HS-5 (cell line): ENCODE measurements at regions not wholly inside any gene's neighbourhood (a gene's known extent, or its start where the extent isn't known, plus 50 kb on each side); places are given as distances from the start of the nearest gene placed in this dataset.
"Not testable (repeated sequence)": the region's sequence is repeated elsewhere in the genome, so short reads cannot be mapped to it uniquely, and the experiment has no call there.

Source experiments
- DNase-seq: peaks from one replicate; pipeline ENCODE4 v3.0.0-alpha.2; 2012; ENCODE audit warnings: low read depth

GRCh38 chr2:66174491-66174890, 260.4 kb upstream of the MEIS1 start:
- no peak for DNase-seq

DNA sequence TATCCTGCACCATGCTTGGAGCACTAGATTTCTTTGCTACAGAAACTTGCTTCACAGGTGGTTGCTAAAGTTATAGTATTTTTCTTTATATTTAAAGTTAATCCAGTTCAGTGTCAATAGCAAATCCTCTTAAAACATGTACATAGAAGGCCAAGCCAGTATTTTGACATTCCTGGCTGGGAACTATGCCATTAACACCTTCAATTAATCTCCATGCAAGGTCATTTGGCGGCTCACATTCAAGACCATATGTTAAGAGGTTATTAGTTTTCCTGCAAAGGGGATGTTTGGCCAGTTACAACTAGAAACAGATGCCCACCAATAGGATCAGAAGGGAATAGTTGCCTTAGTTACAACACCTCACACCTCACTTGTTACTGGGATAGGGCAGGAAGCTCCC, 261.3 kb upstream of the MEIS1 start:
- DNase-seq, result no peak

DNA sequence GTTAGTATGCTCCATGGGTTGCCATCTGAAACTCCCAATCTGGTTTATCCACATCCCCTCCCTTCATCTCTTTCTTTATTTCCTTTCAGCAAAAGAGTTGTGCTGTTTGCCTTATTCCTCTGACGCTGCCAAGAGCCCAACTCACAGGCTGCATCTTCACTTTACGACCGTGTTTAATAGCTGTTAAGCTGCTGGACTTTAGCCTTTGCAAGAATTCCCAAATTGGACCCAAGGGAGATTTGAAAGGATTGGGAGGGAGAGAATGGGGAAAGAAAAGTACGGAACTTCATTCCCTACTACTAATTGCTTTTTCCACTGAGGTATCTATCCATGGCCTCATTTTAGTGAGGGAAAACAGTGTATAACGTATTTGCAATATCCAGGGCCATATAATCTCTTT, 263.4 kb upstream of the MEIS1 start:
- no peak for DNase-seq

GRCh38 chr2:66170744-66171330, 264.1 kb upstream of the MEIS1 start:
- no peak for DNase-seq

- no peak for DNase-seq
Observed at GRCh38 chr2:66169076-66169475, 265.8 kb upstream of the MEIS1 start.

GRCh38 chr2:66164470-66164869, 270.5 kb upstream of the MEIS1 start:
- no peak for DNase-seq

DNA sequence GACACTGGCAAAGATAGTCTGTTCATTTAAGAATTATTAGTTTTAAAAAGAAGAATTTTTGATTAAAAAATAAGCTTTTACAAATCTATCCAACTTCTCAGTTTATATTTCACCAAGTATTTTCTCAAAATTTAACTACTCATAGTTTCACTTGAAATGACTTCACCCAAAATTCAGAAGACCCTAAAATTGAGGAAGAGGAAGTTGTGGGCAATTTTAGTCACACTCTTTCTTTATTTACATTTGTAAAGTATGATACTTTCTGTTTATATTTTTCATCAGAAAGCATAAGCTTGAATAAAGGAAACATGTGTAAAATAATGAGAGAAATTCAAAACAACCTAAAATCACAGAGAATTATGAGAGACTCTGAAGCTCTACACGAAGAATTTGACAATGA, 278.8 kb upstream of the MEIS1 start:
- DNase-seq, result no peak

GRCh38 chr2:66153941-66154340, 281.0 kb upstream of the MEIS1 start:
- no peak for DNase-seq

GRCh38 chr2:66145490-66145889, 289.4 kb upstream of the MEIS1 start:
- DNase-seq, result no peak

DNA sequence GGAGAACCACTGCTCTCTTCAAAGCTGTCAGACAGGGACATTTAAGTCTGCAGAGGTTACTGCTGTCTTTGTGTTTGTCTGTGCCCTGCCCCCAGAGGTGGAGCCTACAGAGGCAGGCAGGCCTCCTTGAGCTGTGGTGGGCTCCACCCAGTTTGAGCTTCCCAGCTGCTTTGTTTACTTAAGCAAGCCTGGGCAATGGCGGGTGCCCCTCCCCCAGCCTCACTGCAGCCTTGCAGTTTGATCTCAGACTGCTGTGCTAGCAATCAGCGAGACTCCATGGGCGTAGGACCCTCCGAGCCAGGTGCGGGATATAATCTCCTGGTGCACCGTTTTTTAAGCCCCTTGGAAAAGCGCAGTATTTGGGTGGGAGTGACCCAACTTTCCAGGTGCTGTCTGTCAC, 290.6 kb upstream of the MEIS1 start:
- DNase-seq, result not testable (repeated sequence)

- no peak for DNase-seq
Observed at GRCh38 chr2:66137606-66138130, 297.3 kb upstream of the MEIS1 start.

DNA sequence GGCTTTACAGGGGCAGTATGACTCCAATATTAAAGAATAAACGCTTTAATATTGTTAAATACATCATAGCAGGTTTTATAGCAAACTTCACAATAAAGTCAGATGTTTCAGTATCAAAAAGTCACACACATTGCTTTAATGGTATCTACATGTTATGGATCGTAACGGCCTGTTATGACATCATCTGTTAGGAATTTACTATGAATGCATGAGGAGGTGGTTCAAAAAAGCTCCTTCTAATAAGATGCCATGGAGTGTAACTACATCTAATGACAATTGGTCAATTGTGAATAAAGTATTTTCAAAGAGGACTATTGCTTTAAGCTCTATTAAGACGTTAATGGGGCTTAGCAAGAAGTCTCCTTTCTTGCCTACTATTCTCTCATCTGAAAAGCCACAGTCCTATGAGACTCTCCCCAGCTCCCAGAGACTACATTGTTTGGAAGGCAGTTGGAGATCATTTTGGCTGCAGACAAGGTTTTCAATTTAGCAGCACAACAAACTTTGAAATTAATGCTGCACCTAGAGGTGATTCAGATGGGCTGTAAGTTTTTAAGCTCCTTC, 300.7 kb upstream of the MEIS1 start:
- DNase-seq, result no peak

GRCh38 chr2:66127656-66128055, 307.3 kb upstream of the MEIS1 start:
- no peak for DNase-seq

GRCh38 chr2:66127061-66127460, 307.9 kb upstream of the MEIS1 start:
- DNase-seq, result no peak

DNA sequence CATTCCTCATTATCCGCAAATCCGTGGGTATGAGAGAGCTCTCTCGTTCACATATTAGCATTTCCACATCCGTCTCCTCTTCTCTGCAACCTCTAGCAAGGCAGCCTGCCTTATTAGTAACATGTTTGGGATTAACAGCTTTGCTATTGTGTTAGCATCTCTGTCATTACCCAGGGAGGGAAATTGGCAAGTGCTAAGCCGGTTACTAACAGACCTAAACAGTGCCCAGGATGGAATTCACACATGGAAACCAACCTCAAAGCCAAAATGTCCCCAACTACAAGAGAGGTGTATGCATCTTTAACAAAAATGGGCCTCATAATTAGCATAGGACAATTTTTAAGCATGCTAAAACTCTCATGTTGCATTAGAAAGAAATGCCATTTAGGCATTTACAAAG, 309.0 kb upstream of the MEIS1 start:
- no peak for DNase-seq

DNA sequence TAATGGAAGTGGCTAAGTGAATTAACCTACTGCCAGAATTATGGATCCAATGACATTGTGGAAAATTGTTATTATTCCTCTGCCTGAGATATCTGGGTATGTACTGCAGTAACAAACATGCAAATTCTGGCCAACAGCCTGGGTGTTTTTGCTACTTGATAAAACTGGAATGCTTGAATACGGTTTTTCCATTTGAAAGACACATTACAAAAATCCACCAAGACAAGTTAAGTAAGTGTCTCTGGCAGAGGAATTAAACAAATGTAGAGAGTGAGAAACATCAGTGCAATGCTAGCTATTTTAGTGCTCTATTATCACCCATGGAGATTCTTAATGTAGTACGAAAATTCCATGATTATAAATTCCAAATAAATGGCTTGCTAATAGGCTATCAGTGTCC, 312.4 kb upstream of the MEIS1 start:
- DNase-seq, result no peak

DNA sequence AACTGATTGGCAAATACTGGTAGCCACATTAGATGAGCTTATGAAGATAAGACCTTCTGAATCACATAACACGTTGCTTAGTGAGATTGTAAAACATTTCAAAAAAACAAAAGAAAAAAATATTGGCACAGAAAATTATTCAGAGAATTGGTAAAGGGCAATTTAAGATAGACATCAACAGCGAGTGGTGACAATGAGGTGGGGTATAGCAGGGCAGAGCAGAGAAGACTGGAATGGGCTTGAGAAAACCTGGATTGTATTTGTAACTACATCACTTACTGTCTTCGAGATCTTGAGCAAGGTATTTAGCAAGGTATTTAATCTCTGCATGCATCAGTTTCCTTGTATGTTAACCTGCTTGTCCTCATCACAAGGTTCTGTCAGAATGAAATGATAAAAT, 313.0 kb upstream of the MEIS1 start:
- DNase-seq, result no peak

- DNase-seq, result no peak
Observed at GRCh38 chr2:66113988-66114625, 320.8 kb upstream of the MEIS1 start.

DNA sequence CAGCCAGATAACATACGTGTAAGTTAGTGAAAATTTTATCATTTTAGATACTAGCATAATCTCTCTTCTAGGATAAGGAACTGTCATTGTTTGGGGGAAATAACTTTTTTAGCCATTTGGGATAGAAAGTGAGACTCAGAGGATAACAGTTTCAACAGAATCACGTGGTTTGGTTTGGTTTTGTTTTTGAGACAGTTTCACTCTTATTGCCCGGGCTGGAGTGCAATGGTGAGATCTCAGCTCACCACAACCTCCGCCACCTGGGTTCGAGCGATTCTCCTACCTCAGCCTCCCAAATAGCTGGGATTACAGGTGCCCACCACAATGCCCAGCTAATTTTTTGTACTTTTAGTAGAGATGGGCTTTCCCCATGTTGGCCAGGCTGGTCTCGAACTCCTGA, 323.2 kb upstream of the MEIS1 start:
- no peak for DNase-seq

DNA sequence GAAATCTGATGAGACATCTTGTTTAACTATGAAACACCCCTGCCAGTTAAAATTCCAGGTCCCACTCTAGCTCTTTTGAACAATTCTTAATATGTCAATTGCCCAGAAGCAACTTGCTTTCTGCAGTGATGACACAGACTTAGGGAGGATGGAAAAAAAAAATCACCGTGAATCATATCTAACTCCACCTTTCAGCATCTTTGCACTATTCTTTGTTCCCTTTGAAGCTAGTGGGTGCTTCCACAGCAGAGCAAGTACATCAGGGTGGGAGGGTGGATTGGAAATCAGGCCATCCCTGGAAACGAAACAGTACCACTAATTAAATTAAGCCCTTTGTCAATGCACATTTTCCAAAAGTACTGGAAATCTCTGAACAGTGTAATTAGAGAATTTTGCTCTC, 324.3 kb upstream of the MEIS1 start:
- DNase-seq, result no peak

DNA sequence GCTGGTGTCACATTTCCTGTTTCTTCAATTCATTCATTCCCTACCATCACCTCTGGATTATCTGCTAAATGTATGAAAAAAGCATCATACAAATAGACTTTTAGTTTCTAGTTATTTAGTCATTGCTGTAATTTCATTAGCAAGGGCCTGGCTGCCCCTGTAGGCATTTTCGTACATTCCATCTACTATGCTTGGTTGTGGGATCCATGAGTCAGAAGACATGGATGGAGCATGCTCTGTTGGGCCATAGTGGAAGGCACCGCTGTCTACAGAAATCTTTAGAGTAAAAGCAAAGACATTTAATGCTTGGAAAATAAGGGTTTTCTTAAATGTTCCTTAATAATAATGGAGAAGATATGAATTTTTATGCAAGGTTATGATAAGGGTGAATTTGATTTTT, 324.8 kb upstream of the MEIS1 start:
- no peak for DNase-seq

DNA sequence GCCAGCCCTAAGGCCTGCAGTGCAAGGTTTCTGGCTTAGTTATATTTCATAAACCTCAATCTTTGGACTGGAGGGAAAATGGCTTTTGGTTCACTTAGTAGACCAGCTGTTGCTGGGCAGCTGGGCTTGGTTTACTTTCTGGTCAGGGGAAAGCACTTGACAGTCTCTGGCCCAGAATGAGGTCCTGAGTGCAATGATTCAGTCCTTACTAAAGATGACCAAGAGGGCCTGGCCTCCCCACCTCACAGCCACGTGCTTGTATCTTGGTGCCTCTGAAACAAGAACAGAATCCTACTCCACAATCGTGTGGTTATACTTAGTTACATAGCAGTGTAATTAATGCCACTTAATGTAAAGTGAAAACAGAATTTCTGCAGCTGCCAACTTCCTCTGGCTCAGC, 325.5 kb upstream of the MEIS1 start:
- no peak for DNase-seq

- no peak for DNase-seq
Observed at GRCh38 chr2:66105066-66105753, 329.7 kb upstream of the MEIS1 start.
